PFSK-1 (cell line): ENCODE measurements at regions not wholly inside any gene's neighbourhood (a gene's known extent, or its start where the extent isn't known, plus 50 kb on each side); places are given as distances from the start of the nearest gene placed in this dataset.

Source experiments
- POLR2AphosphoS5 ChIP-seq: IDR thresholded peaks from 2 replicates; pipeline ENCODE4 v1.6.1; 2012; ENCODE audit warnings: low read depth, mild to moderate bottlenecking, control low read depth, low read length, moderate library complexity
- TF ChIP-seq, protein P1 (sequence below), 2 experiments: IDR thresholded peaks; 2 replicates each; pipeline versions ENCODE4 v1.6.1 to v1.8.0; 2011 to 2012; ENCODE audit warnings: low read depth in 2 of 2, low read length in 2 of 2, control low read depth in 1 of 2, inconsistent platforms in 1 of 2, mild to moderate bottlenecking in 1 of 2, moderate library complexity in 1 of 2; ENCODE audit not compliant: insufficient read depth in 1 of 2

DNA sequence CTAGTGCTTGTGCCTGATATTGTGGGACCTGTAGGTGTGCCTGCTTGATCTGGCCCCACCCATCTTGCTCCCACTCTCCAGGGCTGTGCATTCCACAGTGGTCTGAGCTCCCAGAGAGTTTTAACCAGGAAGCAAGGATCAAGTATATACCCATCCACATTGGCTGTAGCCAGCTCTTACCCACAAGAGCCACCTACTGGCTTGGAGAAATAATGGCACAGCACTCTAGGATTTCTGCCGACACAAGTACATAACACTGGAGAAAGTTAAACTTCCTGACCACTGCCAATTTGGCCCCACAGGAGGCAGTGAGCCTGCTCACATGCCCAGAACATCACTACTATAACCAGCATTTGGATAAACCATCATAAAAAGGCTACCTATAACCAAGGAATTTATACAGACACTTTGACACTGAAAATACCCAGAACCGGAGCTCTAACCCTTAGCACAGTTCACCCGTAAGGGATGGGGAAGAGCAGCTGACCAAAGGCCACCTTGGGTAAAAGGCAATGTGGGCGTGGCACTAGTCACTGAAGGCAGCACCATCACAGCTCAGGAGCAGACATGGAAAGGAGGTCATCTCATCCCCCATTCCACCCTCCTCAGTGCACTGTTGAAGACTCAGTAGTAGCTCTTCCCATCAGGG is 440.4 kb downstream of the BTBD3 start:
- TF ChIP-seq, protein P1, sequence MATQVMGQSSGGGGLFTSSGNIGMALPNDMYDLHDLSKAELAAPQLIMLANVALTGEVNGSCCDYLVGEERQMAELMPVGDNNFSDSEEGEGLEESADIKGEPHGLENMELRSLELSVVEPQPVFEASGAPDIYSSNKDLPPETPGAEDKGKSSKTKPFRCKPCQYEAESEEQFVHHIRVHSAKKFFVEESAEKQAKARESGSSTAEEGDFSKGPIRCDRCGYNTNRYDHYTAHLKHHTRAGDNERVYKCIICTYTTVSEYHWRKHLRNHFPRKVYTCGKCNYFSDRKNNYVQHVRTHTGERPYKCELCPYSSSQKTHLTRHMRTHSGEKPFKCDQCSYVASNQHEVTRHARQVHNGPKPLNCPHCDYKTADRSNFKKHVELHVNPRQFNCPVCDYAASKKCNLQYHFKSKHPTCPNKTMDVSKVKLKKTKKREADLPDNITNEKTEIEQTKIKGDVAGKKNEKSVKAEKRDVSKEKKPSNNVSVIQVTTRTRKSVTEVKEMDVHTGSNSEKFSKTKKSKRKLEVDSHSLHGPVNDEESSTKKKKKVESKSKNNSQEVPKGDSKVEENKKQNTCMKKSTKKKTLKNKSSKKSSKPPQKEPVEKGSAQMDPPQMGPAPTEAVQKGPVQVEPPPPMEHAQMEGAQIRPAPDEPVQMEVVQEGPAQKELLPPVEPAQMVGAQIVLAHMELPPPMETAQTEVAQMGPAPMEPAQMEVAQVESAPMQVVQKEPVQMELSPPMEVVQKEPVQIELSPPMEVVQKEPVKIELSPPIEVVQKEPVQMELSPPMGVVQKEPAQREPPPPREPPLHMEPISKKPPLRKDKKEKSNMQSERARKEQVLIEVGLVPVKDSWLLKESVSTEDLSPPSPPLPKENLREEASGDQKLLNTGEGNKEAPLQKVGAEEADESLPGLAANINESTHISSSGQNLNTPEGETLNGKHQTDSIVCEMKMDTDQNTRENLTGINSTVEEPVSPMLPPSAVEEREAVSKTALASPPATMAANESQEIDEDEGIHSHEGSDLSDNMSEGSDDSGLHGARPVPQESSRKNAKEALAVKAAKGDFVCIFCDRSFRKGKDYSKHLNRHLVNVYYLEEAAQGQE (IDR thresholded peaks at IDR 0.05; ENCODE audit: insufficient read depth in 1 of 2, low read depth in 2 of 2, low read length in 2 of 2): no peak
- no peak for TF ChIP-seq POLR2AphosphoS5
